Brain pericyte (primary cell): ENCODE measurements at regions not wholly inside any gene's neighbourhood (a gene's known extent, or its start where the extent isn't known, plus 50 kb on each side); places are given as distances from the start of the nearest gene placed in this dataset.

Experiments used
- DNase-seq: peaks from one replicate; pipeline ENCODE4 v3.0.0-alpha.2; 2012; ENCODE audit warnings: low read depth, low spot score

DNA sequence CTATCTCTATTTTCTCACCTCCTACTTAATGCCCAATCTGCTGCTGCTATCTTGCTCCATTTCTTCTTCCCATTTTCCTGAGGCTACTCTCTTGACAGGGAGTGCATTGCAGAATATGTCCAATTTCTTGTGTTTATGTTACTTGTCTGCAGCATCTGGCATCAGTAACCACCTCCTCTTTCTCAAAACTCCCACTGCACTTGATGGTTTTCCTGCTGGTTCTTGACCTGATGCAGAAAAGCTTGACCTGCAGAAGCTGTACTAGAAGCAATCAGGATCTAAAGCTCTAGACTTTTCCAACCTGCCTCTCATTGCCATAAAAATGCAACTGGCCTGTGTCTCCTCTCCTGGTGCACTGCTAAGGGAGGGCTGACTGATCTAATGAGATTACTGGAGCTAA lies 287.8 kb downstream of the ZEB1 start:
- DNase-seq = no peak

DNA sequence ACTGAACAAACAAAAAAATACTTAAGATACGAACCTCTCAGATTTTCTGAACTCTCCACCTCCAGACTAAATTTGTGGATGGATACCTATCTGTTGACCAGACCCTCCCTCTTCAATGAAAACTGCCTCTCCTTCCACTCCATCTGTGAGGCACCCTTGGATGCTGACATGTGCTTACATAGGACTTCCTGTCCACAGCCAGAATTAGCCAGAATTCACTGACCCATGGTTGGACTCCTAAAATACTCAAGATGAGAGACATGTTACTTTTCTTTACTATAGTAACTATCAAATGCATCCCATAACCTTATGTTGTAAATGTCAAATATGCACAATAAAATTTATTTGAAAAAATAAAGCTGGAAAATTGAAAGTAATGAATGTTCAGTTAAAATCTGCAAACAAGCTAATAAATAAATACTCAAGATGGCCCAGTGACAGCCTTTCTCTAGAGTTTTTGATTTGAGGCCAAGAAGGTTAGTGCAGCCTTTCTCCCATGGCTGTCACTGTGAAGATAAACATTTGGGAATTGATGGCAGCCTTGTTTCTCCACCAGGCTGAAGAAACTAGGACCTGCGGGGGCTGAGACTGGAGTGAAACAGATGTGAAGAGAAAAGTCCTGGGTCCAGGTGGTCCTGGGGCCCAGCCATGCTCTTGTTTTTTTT lies 287.0 kb downstream of the ZEB1 start:
- DNase-seq = no peak

GRCh38 chr10:31605426-31605825 lies 286.4 kb downstream of the ZEB1 start:
- DNase-seq = no peak

DNA sequence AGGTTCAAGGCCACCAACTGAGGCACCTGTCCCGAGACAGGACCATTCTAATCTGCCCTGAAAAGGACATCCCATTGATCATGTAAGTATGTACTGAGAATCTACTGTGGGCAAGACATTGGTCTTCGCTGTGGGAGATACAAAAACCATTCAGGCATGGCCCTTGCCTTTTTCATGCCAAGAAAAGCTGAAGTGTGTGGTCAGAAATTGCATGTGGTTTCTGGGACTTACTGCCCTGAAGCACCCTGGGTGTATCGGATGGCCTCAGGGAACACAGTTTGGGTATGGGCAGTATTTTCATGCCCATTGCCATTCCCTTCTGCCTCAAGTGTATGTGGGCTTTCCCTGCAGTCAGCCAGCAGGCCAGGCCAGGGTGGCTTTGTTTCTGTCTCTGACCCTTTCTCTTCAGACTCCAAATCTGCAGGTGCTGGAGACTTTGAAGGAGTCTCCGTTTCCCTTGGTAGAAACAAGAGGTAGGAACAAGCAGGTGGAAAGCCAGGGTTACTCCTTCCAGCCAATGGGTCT lies 285.7 kb downstream of the ZEB1 start:
- DNase-seq = no peak

- DNase-seq = no peak
Observed at GRCh38 chr10:31604096-31604495, 285.1 kb downstream of the ZEB1 start.

GRCh38 chr10:31603235-31604087 lies 284.4 kb downstream of the ZEB1 start:
- peak; percentile 52 for DNase-seq

GRCh38 chr10:31602541-31603234 lies 283.7 kb downstream of the ZEB1 start:
- no peak for DNase-seq

DNA sequence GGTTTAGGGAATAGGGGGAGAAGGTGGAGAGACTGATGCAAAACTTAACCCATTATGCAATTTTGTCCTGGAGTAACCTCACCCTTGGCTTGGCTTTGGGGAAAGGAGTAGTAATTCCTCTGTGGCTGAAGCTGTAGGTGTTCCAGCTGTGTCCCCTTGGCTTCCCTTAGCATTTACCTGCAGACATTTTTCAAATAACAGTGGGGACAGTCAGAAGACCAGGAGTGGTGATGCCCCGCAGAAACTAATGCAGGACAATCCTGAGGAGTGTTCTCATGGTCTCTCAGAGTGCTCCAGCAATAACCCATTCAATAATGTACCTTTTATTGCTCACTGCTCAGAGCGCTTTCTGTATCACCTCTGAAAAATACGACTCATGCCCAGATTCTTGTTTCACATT lies 282.1 kb downstream of the ZEB1 start:
- no peak for DNase-seq

DNA sequence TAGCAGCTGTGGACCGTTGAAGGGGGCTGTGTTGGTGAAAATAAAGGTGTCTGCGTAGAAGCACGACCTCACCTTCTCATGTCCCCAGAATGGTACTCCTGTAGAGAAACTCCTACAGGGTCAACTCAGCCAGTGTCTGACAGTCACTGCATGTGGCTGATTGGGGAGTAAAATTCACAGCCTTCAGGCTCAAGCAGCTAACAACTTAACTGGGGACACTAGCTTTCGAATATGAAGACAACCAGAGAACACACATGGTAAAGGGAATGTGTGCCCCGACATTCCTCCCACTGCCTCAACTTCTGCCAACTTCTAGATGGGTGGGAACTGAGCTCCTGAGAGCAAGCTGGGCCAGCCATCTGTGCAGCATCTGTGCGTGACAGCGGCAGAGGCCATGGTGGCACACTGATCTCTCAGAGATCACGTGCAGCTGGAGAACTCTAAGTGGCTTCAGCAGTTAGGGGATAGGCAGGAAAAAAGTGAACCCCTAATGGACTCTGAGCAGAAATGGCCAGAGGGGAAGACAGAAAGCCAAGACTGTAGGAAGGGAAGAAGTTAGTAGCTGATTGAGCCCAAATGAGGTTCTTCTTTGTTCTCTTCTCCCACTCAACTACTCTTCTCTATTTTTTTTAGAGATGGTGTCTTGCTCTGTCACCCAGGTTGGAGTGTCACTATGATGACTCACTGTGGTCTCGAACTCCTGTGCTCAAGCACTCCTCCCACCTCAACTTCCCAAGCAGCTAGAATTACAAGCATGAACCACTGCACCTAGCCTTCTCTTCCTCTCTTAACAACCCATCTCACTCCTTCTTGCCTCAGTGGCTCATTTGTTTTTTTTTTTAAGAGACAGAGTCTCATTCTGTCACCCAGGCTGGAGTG lies 280.8 kb downstream of the ZEB1 start:
- no peak for DNase-seq

DNA sequence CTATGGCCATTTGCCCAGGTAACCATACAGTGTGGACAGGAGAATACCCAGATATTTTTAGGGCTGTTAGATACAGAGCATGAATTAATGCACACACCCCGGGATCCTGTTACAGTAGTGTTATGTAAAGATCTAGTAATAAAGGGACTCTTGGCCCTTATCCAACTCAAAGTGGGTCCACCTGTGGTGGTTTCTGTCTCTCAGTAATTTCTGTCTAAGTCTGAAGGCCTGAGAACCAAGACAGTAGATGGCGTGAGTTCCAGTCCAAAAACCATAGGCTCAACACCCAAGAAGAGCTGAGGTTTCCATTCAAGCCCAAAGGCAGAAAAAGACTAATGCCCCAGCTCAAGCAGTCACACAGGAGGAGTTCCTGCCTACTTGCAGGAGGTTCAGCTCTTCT lies 277.7 kb downstream of the ZEB1 start:
- no peak for DNase-seq

DNA sequence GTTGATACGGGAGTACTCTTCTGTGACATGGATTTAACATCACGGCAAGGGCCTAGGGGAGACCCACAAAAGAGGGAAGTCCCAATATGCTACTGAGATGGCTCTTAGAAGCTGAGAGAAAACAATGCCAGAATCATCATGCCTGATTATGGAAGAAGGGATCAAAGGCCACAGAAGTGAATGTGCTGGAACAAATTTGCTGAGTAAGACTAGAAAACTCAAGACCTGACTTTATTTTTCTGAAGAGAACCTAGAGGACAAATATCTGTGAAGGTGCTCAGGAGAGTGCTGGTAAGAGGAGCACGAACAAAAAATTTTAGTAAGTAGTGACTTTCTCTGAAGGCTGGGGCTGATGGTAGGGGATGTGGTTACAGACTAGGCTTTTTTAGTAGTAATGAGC lies 277.0 kb downstream of the ZEB1 start:
- DNase-seq = no peak

GRCh38 chr10:31594347-31594873 lies 275.4 kb downstream of the ZEB1 start:
- no peak for DNase-seq

GRCh38 chr10:31593124-31593523 lies 274.1 kb downstream of the ZEB1 start:
- DNase-seq = no peak

GRCh38 chr10:31591569-31591968 lies 272.6 kb downstream of the ZEB1 start:
- no peak for DNase-seq

GRCh38 chr10:31590023-31590800 lies 271.2 kb downstream of the ZEB1 start:
- no peak for DNase-seq

DNA sequence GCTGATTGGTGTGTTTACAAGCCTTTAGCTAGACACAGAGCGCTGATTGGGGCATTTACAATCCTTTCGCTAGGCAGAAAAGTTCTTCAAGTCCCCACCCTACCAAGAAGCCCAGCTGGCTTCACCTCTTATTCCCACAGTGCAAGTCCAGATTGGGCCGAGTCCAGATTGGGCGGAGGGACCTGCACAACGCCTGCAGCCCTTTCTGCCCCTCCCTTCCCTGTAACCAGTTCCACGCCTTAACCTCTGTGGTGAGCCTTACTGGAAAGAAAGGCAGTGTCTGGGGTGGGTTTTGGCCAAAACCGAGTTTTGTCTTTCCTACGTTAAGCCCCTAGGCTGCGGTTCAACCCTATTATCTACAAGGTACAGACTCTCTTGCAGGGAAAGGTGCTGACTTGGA lies 268.7 kb downstream of the ZEB1 start:
- DNase-seq = no peak

- no peak for DNase-seq
Observed at GRCh38 chr10:31586723-31587638, 268.0 kb downstream of the ZEB1 start.

- DNase-seq = no peak
Observed at GRCh38 chr10:31584876-31585275, 265.9 kb downstream of the ZEB1 start.

- DNase-seq = no peak
Observed at GRCh38 chr10:31584098-31584631, 265.1 kb downstream of the ZEB1 start.
